EH (cell line): ENCODE measurements at regions not wholly inside any gene's neighbourhood (a gene's known extent, or its start where the extent isn't known, plus 50 kb on each side); places are given as distances from the start of the nearest gene placed in this dataset.

Experiments used
- DNase-seq: peaks from one replicate; pipeline ENCODE4 v3.0.0-alpha.2; 2015; ENCODE audit warnings: low read depth

DNA sequence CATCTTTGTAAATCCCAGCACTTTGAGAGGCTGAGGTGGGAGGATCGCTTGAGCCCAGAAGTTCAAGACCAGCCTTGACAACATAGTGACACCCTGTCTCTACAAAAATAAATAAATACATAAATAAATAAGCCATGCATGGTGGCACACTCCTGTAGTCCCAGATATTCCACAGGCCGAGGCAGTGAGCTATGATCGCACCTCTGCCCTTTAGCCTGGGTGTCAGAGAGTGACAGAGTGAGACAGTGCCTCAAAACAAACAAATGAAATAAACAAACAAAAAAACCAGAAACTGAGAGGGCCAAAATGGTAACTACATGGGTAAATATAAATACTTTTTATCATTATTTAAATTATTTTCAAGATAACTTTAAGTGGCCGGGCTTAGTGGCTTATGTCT, 445.4 kb downstream of the ZIC1 start:
- no peak for DNase-seq

DNA sequence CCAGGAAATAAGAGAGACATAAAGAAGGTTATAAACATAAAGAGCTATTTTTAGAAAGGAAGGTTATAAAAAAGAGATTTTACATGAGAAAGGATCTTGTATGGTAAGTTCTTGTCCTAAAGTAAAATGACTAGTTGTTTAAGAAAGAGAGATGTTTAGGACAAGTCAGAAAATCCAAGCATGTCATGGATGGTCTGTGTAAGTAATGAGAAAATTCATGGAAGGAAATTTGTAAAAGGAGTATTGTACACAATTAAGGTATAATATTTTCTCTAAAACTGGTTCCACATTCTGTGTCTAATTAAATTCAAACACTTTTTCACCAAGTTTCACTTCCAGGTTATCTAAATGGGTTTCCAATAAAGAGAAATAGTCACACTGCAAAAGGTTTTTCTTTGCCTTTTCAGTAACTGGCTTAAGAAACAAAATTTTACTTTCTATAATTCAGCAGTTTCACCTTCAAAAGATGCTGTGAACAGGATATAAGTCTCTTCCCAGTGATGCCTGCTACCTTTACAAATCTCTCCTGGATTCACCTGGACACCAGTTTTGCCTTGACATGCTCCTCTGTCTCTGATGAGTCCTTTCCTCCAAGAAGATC, 455.7 kb downstream of the ZIC1 start:
- DNase-seq, result no peak

DNA sequence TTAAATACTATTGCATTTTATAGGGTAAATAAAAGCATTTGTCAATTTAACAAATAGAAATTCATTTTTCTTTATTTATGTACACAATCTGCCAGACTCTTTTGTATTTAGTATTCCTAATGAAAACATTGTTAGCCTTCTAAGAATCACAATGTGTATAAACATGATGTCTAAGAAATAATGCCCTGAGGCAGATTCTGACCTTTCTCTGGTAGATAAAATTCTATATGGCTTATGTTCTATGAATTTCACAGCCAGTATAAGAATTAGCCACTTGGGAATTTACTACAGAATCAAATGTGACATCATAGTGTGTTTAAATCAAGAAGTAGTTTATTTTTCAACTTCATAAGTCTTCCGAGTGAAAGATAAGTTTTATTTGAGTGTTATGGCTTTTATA, 457.4 kb downstream of the ZIC1 start:
- no peak for DNase-seq

DNA sequence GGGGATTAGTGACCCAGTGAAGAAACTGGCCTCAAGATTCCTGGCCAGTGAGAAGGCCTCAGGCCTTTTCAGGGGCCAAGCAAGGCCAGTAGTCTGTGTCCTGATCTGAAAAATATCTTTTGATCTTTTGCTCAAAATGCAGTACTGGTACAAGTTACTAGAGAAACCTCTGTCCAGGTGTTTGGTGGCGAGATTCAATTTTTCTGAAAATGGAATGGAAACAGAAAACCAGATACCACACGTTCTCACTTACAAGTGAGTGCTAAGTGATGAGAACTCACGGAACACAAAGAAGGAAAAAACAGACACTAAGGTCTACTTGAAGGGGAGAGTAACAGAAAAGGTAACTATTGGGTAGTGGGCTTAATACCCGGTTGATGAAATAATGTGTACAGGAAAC, 463.4 kb downstream of the ZIC1 start:
- no peak for DNase-seq

DNA sequence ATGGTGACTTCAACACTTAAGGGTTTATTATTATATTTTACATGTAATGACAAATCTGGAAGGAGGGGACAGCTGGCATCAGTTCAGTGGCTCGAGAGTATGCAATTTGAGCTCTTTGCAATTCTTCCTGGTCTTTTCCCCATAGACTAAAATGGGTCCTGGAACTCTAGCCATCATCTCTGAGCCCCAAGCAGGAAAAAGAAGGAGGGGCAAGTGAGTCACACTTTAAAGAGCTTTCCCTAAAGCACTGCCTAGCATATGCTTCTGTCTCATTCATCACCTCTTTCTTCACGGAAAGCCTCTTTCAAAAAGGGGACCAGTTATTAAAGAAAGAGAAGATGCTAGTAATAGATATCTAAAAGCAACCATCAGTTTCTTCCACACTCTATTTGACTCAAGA, 466.3 kb downstream of the ZIC1 start:
- DNase-seq, result peak; percentile 11

DNA sequence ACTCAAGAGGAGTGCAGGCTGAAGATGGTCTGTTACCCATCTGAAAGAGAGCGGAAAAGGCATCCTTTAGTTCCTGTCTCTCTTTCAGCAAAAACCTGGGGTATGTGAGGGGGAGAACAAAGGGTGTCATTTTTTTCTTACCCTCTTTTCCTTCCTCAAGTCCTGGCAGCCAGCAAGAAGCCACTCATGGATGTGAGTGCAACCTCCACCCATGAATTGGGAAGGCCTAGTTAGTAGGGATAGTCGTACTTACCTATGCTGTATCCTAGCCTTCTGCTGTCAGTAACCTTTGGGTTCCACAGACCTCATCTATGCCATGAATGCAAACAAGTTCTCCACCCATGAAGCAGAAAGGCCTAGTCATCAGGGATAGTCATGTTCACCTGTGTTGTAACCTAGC, 472.8 kb downstream of the ZIC1 start:
- DNase-seq, result no peak

DNA sequence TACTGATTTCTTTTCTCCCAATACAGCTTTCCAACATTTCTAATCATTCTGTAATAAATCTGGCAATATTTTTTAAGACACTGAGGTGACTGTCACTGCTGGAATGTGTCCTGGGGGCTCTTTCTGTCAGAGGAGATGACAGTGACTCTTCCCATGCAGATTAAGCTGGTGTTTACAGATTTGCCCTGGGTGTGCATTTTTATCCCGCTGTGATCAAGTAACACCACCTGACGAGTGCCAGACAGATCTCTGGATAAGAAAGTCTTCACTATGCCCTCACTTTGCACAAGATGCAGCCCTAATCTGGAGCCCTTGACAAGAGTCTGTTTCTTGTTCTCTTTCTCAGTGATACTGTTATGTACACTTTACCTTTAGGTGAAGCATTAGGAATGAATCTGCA, 477.7 kb downstream of the ZIC1 start:
- DNase-seq, result no peak

DNA sequence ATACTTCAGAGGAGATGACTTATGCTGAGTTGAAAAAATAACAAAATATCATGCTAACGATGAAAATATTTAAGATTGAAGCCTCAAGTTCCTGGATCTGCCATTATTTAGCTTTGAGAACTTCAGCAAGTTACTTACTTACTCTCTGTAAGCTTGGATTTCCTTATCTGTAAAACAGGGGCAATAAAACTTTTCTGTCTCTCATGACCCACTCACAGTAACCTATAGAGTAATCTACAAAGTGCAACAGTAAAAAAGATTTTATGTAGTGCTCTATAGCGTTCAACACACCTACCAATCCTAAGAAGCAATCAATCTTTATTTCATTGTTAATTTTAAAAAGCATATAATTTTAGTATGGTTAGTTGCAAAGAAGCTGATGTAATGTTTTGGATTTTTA, 478.6 kb downstream of the ZIC1 start:
- DNase-seq, result no peak

DNA sequence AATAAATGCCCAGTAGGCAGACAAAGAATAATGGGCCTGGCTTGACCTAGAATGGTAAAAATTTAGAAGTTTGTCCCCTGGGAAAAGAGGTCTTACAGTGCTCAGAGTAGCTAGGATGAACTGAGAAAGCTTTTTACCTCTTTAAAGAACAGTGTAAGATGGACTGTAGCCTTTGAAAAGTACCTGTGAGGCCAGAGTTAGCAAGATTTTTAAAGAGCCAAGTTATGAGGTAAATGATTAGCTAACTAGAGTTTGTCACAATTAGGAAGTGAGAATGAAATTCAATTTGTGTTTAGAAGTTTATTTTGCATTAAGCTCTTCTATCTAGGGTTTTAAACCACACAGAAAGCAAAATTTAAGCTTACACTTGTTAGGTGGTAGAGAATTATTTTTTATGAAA, 480.9 kb downstream of the ZIC1 start:
- no peak for DNase-seq

DNA sequence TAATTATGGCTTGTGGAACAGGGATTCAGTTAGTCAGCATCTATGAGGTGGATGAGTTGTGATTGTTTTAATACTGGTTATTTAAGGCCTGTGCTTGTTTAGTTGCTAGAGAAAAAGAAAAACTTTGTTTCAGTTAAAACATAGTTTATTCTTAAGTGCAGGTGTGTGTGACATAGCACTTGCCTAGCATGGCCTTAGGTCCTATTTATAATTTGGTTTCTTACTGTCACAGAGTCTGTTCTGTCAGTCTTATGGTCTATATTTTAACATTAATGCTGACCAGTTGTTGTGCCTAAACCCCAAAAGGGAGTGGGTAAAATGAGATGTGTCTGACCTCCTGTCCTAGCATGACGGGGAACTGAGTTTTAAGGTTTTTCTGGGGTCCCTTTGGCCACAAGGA, 486.3 kb downstream of the ZIC1 start:
- no peak for DNase-seq

DNA sequence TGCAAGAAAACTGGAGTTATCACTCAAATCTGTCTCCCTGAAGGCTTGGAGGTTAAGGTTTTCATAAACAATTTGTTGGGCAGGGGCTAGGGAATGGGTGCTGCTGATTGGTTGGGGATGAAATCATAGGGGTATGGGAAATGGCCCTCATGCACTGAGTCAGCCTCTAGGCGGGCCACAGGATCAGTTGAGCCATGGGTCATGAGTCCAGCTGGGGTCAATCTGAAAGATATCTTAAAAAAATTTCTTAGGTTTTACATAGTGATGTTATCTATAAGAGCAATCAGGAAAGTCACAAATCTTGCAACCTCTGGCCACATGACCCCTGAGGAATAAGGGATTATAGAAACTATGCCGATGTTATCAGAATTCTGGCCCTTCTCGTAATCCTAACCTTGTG, 491.7 kb downstream of the ZIC1 start:
- DNase-seq, result no peak

DNA sequence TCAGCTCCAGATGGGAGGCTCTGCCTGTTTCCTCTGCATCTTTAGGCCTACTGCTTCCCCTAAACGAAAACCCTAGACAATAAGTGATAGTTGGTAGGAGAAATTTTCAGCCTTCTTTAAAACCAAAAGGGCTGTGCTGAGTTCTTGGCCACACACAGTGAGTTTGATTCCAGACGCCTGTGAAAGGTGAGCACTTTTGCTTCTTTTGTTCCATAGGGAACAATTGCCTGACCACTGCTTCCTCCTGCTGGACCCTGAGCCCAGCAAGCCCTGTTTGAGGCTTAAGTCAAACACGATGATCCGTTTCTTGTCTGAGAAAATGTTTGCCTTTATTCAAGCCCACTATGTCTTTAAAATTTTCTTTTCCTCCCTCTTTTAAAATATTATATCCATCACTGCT, 493.9 kb downstream of the ZIC1 start:
- no peak for DNase-seq

DNA sequence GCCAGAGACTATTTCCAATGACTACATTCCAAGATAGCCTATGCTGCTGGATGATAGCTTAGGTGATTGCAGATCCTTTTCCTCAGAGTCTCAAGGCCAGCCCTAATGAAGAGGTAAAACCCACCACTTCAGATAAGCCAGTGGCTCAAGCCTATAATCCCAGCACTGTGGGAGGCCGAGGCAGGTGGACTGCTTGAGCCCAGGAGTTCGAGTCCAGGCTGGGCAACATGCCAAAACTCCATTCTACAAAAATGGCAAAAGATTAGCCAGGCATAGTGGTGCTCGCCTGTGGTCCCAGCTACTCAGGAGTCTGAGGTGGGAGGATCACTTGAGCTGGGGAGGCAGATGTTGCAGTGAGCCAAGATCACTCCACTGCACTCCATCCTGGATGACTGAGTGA, 495.3 kb downstream of the ZIC1 start:
- no peak for DNase-seq

DNA sequence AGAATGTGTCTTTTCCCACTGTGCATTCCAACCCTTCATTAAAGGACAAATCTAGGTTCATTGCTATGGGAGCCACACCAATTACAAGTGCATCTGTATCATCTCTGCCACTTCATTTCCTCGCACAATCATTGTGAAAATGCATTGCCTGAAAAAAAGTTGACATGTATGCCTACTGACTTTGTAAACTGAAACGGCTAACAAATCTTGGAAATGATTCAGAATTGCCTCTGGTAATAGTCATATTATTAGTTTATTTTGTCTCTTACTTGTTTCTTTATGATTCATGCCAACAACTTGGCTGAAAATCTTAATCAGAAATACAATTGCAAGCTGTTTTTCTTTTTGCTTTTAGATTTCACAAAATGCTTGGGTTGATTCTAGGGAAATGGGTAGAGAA, 497.1 kb downstream of the ZIC1 start:
- peak; percentile 51 for DNase-seq

DNA sequence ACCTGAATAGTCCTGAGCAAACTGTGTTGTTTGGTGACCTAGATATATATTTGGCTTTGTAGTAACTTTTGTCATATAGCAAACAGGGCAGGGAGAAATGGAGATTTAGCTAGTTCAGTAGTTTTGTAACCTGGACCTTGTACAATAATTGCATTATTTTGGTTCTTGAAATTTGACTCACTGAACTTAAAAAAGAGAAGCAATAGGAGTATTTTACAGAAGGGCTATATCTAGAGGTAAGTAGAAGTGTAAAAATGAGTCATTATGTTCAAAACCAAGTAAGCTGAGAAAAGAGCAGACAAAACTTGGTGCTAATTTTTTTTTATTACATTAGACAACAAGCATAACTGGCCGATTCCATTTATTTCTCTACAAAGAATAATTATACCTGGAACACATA, 505.4 kb downstream of the ZIC1 start:
- DNase-seq, result no peak

DNA sequence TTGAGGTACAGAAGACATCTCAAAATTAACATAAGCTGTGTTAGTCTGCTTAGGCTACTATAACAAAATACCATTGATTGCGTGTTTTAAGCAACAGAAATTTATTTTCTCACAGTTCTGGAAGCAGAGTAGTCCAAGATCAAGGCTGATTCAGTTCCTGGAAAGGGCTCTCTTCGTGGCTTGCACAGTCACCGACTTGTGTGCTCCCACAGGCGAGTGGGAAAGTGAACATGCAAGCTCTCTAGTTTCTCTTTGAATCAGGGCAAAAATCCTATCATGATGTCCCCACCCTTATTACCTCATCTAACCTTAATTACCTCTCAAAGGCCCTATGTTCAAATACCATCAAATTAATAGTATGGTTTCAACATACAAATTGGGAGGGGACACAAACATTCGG, 505.9 kb downstream of the ZIC1 start:
- DNase-seq, result peak; percentile 64

DNA sequence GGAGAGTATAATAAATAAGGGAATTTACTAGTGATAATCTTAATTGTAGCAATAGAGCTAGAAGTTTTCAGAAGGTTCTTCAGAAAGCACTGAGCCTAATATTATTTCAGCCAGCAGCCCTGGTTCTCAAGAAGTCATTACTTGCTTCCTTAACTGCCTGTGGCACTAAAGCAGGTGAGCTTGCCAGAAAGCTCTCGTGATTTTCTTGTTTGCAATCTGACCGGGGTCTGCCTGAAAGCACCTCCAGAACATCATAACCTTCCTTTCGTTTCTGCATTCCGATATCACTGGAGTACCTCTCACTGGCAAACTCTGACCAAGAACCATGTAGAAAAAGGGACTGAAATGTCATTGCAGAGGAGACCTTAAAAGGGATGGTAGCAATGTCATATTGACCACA, 510.3 kb downstream of the ZIC1 start:
- no peak for DNase-seq

DNA sequence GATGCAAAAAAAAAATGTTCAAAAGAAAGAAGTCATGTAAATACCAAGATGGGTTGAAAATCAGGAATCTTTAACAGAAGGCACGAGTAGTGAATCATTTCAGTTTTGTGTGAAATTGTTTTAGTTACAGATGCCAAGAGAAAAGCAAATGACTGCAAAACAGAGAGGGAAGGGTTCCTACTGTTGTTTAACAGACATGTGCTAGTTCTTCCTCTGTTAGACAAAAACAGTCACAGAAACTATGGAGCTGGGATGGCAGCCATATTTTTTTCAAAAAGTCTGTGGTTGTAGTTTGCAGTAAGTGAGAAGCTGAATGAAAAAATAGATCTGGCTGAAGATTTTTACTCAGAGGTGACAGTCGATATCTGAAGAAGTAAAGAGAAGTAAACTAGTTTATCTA, 511.9 kb downstream of the ZIC1 start:
- peak; percentile 74 for DNase-seq

DNA sequence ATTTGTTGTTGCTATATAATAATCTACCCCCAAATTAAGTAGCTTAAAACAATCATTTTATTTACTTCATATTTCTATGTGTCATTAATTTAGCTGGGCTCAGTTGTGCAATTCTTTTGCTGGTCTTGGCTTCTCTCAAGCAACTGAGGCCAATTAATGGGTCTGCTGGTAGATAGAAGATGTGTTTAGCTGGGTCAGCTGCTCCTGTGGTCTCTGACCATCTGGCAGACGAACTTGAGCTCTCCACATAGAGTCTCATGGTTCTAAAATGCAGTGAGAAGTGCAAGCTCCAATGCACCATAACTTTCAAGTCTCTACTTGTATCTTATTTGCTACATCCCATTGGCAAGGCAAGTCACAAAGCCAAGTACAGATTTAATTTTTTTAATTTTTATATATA, 515.6 kb downstream of the ZIC1 start:
- peak; percentile 15 for DNase-seq

DNA sequence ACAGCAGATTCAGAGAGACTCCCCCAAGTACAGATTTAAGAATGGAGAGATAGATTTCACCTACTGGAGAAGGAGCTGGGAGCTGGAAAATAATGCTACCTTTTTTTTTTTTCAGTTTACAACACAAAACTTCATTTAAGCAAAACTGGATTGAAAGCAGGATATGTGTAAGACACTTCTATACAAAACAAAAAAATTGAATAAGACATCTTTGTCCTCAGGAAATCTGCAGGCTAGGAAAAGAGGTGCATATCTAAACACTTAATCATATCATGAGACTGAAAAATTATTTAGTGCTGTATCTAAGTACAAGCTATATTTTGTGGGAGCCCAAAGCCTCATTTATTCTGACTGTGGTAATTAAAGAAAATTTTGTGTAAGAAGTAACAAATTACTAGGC, 516.1 kb downstream of the ZIC1 start:
- DNase-seq, result peak; percentile 39

DNA sequence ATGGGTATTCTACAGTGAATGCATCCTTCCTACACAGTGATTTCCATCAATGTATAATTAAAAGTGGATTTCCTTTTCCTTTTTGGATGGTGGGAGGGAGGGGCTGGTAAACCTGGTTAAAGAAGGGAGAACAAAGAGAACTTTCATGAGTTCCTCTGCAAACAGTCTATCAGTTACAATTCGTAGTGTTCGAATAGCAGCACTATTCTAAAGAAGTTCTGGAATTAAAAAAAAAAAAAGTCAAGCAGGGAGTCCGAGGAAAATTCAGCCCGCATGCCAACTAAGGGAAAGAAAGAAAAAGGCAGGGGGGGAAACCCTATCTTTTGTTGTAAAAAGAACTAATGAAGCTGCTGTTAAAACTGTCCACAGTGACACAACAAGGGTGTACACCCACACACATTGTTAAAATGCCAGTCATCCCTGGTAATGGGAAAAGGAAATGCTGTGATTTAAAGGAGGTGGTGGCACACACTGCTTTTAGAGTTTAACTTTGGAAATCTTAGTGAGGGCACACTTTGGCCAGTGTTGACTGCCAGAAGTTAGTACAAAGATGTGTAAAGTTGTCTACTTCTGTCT, 521.2 kb downstream of the ZIC1 start:
- DNase-seq, result peak; percentile 71

DNA sequence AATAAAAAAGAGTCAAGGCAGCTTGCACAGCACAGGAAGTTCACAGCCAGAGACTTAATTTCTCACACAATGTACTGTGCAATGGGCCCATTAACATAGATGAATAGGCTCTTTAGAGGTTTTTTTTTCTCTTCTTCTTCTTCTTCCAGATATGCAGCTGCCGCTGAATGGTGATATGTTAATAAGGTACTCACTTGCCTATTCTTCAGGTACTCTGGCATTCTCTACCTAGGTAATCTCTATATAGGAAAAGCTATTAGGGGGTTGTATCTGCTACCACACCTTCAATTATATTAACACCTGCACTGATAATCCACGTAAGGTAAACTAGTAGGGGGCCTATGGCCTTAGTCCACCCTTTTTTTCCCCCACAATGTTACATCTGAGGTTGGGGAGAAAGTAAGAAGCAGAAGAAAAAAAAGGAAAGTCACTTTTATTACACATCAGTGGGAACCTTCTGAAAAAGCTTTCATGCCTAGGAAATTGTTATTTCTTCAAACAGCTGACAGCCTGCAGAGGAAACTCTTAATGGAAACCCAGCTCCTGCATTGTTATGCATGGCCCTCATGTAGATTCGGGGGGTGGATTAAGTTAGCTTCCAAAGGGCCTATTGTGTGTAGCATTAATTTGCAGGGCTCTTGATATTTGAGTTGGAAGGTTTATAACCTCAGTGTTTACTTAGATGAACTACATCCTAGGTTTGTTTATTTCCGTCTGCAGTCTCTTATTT, 525.5 kb downstream of the ZIC1 start:
- peak; percentile 14 for DNase-seq

DNA sequence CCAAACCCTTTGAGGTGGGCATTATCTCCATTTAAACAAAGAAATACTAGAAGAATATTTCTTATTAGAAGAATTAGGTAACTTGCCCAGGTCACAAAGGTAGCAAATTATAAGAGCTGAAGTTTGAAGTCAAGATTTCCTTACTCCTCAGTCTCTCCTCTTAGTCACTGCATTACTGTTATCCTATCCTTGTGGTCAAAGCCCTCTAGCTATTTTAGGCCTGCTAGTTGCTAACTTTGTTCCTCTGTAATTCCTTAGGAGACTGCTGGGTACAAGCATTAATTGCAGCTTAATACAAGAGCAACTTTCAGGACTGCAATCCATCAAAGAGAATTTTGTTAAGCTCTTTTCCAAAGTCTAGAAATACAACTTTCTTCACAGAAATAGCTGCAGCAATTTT, 528.2 kb downstream of the ZIC1 start:
- DNase-seq, result peak; percentile 56

DNA sequence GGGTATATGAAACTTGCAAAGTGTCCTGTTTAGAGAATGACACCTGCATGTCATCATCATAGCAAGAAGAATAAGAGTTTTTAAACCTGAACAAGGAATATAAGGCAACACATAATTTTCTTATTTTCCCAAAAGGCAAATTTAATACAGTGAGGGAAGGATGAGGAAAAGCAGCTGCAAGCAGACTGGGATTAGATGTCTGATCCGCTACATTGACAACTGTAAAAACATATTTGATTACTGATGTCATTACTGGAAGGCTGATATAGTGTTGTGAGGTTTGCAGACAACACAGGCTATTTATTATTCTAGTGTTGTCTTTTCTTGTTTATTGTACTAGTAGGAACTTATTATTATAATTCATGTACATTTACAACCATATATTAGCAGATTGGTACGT, 528.7 kb downstream of the ZIC1 start:
- DNase-seq, result no peak
